IgD-negative memory B cell (primary cell): ENCODE measurements at regions not wholly inside any gene's neighbourhood (a gene's known extent, or its start where the extent isn't known, plus 50 kb on each side); places are given as distances from the start of the nearest gene placed in this dataset.

ENCODE experiments used
- H3K27ac Mint-ChIP-seq, 3 donors: one replicate each; pipeline ENCODE4 v1.8.0; 2020 to 2022; ENCODE audit warnings: mild to moderate bottlenecking in 3 of 3, mixed read lengths in 3 of 3, moderate library complexity in 1 of 3
- H3K27me3 Mint-ChIP-seq: one replicate; pipeline ENCODE4 v1.8.0; 2021; ENCODE audit warnings: mixed read lengths
- H3K36me3 Mint-ChIP-seq: one replicate; pipeline ENCODE4 v1.8.0; 2020; ENCODE audit warnings: mild to moderate bottlenecking, mixed read lengths
- H3K4me1 Mint-ChIP-seq, 3 donors: one replicate each; pipeline ENCODE4 v1.8.0; 2020 to 2022; ENCODE audit warnings: mixed read lengths in 3 of 3, mild to moderate bottlenecking in 1 of 3
- H3K4me3 Mint-ChIP-seq, 4 donors: one replicate each; pipeline ENCODE4 v1.8.0; 2020 to 2022; ENCODE audit warnings: mild to moderate bottlenecking in 4 of 4, mixed read lengths in 4 of 4, moderate library complexity in 3 of 4
- H3K9me3 Mint-ChIP-seq, 3 donors: one replicate each; pipeline ENCODE4 v1.8.0; 2020 to 2021; ENCODE audit warnings: mixed read lengths in 3 of 3, mild to moderate bottlenecking in 1 of 3

- no peaks in the 10 kb centered on the region for H3K36me3 Mint-ChIP-seq
- no peak overlapping the region for H3K27ac Mint-ChIP-seq
- peak overlapping the region in 1 of 4 donors; percentile 52 for H3K4me3 Mint-ChIP-seq
- no peaks in the 10 kb centered on the region for H3K27me3 Mint-ChIP-seq
- peaks cover 0 to 5% (median 4%) of the 10 kb centered on the region in 3 donors for H3K4me1 Mint-ChIP-seq
- H3K9me3 Mint-ChIP-seq: peaks cover under 1 to 9% (median 1%) of the 10 kb centered on the region in 3 donors
Measured at GRCh38 chr7:157487046-157487770, 150.4 kb downstream of the DNAJB6 start.

GRCh38 chr7:157488281-157488680 is 151.5 kb downstream of the DNAJB6 start:
- Mint-ChIP-seq H3K27ac (no peak overlapping the region), H3K4me1 (peaks cover 0 to 5% (median 4%) of the 10 kb centered on the region in 3 donors), H3K36me3 (no peaks in the 10 kb centered on the region), H3K27me3 (no peaks in the 10 kb centered on the region), H3K4me3 (no peak overlapping the region), H3K9me3 (peaks cover 1 to 11% (median 3%) of the 10 kb centered on the region in 3 donors)

- Mint-ChIP-seq H3K27me3 (peaks cover 3% of the 10 kb centered on the region), H3K9me3 (peaks cover 1 to 11% (median 3%) of the 10 kb centered on the region in 3 donors), H3K4me3 (no peak overlapping the region), H3K4me1 (peaks cover 0 to 8% (median 4%) of the 10 kb centered on the region in 3 donors), H3K36me3 (peaks cover 2% of the 10 kb centered on the region), H3K27ac (no peak overlapping the region)
Measured at GRCh38 chr7:157488966-157489365, 152.2 kb downstream of the DNAJB6 start.
